Stimulated activated CD4-positive, alpha-beta T cell treated with anti-CD3 and anti-CD28 coated beads, TNF-alpha, amount 100 ng/mL, for 1 hour (primary cell): ENCODE measurements at regions not wholly inside any gene's neighbourhood (a gene's known extent, or its start where the extent isn't known, plus 50 kb on each side); places are given as distances from the start of the nearest gene placed in this dataset.
"Not testable (repeated sequence)": the region's sequence is repeated elsewhere in the genome, so short reads cannot be mapped to it uniquely, and the experiment has no call there.

Source experiments
- DNase-seq, 3 donors: peaks; one replicate each; pipeline ENCODE4 v3.0.0-alpha.2; 2020; ENCODE audit warnings: low read depth in 3 of 3, low spot score in 1 of 3

GRCh38 chr5:164073081-164073480 is 567.7 kb downstream of the MAT2B start:
- no peak for DNase-seq

GRCh38 chr5:164076556-164076955 is 571.1 kb downstream of the MAT2B start:
- DNase-seq, result no peak

GRCh38 chr5:164090358-164090757 is 584.9 kb downstream of the MAT2B start:
- no peak for DNase-seq

- DNase-seq, result no peak
Measured at GRCh38 chr5:164091836-164092235, 586.4 kb downstream of the MAT2B start.

GRCh38 chr5:164094291-164094690 is 588.9 kb downstream of the MAT2B start:
- no peak for DNase-seq

GRCh38 chr5:164097749-164098148 is 592.3 kb downstream of the MAT2B start:
- no peak for DNase-seq

- no peak for DNase-seq
Measured at GRCh38 chr5:164098531-164098930, 593.1 kb downstream of the MAT2B start.

- DNase-seq, result no peak
Measured at GRCh38 chr5:164098979-164099378, 593.6 kb downstream of the MAT2B start.

- DNase-seq, result no peak
Measured at GRCh38 chr5:164115420-164115819, 610.0 kb downstream of the MAT2B start.

GRCh38 chr5:164119806-164120447 is 614.5 kb downstream of the MAT2B start:
- DNase-seq, result no peak

GRCh38 chr5:164127527-164127926 is 622.1 kb downstream of the MAT2B start:
- DNase-seq, result no peak

GRCh38 chr5:164132358-164132757 is 626.9 kb downstream of the MAT2B start:
- no peak for DNase-seq

GRCh38 chr5:164137095-164137494 is 631.7 kb downstream of the MAT2B start:
- DNase-seq, result no peak

- DNase-seq, result no peak
Measured at GRCh38 chr5:164139423-164139822, 634.0 kb downstream of the MAT2B start.

- no peak for DNase-seq
Measured at GRCh38 chr5:164145458-164145857, 640.0 kb downstream of the MAT2B start.

- DNase-seq, result no peak
Measured at GRCh38 chr5:164146223-164146622, 640.8 kb downstream of the MAT2B start.

- no peak for DNase-seq
Measured at GRCh38 chr5:164148292-164148691, 642.9 kb downstream of the MAT2B start.

- DNase-seq, result not testable (repeated sequence)
Measured at GRCh38 chr5:164152539-164152938, 647.1 kb downstream of the MAT2B start.

- DNase-seq, result no peak
Measured at GRCh38 chr5:164153469-164154172, 648.2 kb downstream of the MAT2B start.

GRCh38 chr5:164170814-164171213 is 665.4 kb downstream of the MAT2B start:
- DNase-seq, result no peak

GRCh38 chr5:164175083-164175482 is 669.7 kb downstream of the MAT2B start:
- DNase-seq, result no peak

GRCh38 chr5:164179406-164179805 is 674.0 kb downstream of the MAT2B start:
- no peak for DNase-seq

GRCh38 chr5:164181604-164182003 is 676.2 kb downstream of the MAT2B start:
- no peak for DNase-seq
